SK-N-SH treated with all-trans-retinoic acid at 6 μM for 48 hours (cell line): ENCODE measurements at regions not wholly inside any gene's neighbourhood (a gene's known extent, or its start where the extent isn't known, plus 50 kb on each side); places are given as distances from the start of the nearest gene placed in this dataset.

ENCODE experiments used
- ARNTL ChIP-seq: fragments of 450-650 bp; formaldehyde crosslinking; IDR thresholded peaks from 2 replicates; pipeline ENCODE4 v1.5.0; 2020; ENCODE audit warnings: low read depth, mild to moderate bottlenecking, moderate library complexity, borderline replicate concordance
- ESRRG ChIP-seq: fragments of 250-450 bp; sonication (Bioruptor Pico); IDR thresholded peaks from 2 replicates; pipeline ENCODE4 v1.6.1; 2021; ENCODE audit warnings: mild to moderate bottlenecking
- GLIS3 ChIP-seq: fragments of 250-450 bp; sonication (Bioruptor Pico); IDR thresholded peaks from 2 replicates; pipeline ENCODE4 v1.5.0; 2020; ENCODE audit warnings: mild to moderate bottlenecking, moderate library complexity
- PATZ1 ChIP-seq: fragments of 250-450 bp; sonication (Bioruptor Pico); IDR thresholded peaks from 2 replicates; pipeline ENCODE4 v1.8.0; 2020; ENCODE audit warnings: mild to moderate bottlenecking, moderate library complexity, borderline replicate concordance
- ZC3H10 ChIP-seq: fragments of 250-450 bp; sonication (Bioruptor Pico); IDR thresholded peaks from 2 replicates; pipeline ENCODE4 v1.5.1; 2021; ENCODE audit warnings: mild to moderate bottlenecking, moderate library complexity
- ZFP3 ChIP-seq: fragments of 250-450 bp; sonication (Bioruptor Pico); IDR thresholded peaks from 2 replicates; pipeline ENCODE4 v1.5.0; 2020; ENCODE audit warnings: mild to moderate bottlenecking, moderate library complexity
- ZFP30 ChIP-seq: fragments of 450-650 bp; formaldehyde crosslinking; IDR thresholded peaks from 2 replicates; pipeline ENCODE4 v1.5.0; 2022; ENCODE audit warnings: mild to moderate bottlenecking, moderate library complexity
- ZNF70 ChIP-seq: fragments of 450-650 bp; formaldehyde crosslinking; IDR thresholded peaks from 2 replicates; pipeline ENCODE4 v1.5.0; 2020; ENCODE audit warnings: mild to moderate bottlenecking, moderate library complexity
- TF ChIP-seq, protein P1 (sequence below): fragments of 250-450 bp; sonication (Bioruptor Pico); IDR thresholded peaks from 2 replicates; pipeline ENCODE4 v1.5.1; 2020; ENCODE audit warnings: low read depth, mild to moderate bottlenecking, moderate library complexity

- TF ChIP-seq ZNF70 (CRISPR knock-in tag) (no peak), GLIS3 (no peak), ZFP30 (CRISPR knock-in tag) (no peak), ESRRG (no peak), ZFP3 (CRISPR knock-in tag) (no peak), ARNTL (CRISPR knock-in tag) (no peak), ZC3H10 (CRISPR knock-in tag) (no peak), PATZ1 (CRISPR knock-in tag) (no peak)
- TF ChIP-seq, protein P1, sequence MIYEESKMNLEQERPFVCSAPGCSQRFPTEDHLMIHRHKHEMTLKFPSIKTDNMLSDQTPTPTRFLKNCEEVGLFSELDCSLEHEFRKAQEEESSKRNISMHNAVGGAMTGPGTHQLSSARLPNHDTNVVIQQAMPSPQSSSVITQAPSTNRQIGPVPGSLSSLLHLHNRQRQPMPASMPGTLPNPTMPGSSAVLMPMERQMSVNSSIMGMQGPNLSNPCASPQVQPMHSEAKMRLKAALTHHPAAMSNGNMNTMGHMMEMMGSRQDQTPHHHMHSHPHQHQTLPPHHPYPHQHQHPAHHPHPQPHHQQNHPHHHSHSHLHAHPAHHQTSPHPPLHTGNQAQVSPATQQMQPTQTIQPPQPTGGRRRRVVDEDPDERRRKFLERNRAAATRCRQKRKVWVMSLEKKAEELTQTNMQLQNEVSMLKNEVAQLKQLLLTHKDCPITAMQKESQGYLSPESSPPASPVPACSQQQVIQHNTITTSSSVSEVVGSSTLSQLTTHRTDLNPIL: no peak
Measured at GRCh38 chr9:87393706-87394230, 103.9 kb upstream of the DAPK1 start.
